Middle frontal gyrus (tissue), 1 donor: ENCODE measurements at regions not wholly inside any gene's neighbourhood (a gene's known extent, or its start where the extent isn't known, plus 50 kb on each side); places are given as distances from the start of the nearest gene placed in this dataset.

Experiments used
- DNase-seq: peaks from one replicate; pipeline ENCODE4 v3.0.0-alpha.2; 2015; ENCODE audit warnings: low spot score; ENCODE audit errors: extremely low spot score

DNA sequence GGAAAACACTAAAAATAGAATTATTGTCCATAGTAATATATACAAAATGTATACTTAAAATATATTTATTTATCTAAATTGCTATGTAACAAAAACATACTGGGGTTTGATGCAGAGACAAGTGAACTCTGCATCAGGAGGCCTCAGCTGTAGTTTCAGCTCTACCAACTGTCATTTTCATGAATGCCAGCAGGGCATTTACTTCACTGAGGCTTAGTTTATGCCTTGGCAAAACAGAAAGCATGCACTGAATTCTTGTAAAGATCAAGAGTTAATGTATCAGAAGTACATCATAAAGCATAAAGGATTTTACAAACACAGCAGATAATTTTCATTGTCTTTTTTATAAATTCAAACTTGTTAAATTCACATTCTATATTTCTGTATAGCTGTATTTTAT is 577.0 kb downstream of the C4orf33 start:
- DNase-seq, result no peak

DNA sequence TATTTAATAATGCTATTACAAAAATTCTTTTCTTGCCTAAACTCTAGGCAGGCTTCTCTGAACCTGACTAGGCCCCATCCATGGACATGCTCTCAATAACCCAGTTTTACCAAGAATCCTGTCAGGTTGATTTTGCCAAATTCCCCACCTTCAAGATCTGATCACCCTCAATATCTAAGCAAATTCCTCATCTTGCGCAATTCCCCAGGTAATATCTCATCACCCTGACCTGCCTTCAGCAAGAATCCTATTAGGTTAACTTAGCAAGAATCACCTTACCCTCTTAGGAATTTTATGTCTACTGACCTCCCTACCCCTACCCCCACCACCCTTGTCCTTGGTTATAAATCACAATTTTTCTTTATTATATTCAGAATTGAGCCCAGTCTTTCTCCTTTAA is 579.1 kb downstream of the C4orf33 start:
- no peak for DNase-seq

GRCh38 chr4:129676934-129677333 is 581.0 kb downstream of the C4orf33 start:
- no peak for DNase-seq

GRCh38 chr4:129682586-129682985 is 586.6 kb downstream of the C4orf33 start:
- no peak for DNase-seq

- no peak for DNase-seq
Observed at GRCh38 chr4:129707949-129708348, 612.0 kb downstream of the C4orf33 start.

DNA sequence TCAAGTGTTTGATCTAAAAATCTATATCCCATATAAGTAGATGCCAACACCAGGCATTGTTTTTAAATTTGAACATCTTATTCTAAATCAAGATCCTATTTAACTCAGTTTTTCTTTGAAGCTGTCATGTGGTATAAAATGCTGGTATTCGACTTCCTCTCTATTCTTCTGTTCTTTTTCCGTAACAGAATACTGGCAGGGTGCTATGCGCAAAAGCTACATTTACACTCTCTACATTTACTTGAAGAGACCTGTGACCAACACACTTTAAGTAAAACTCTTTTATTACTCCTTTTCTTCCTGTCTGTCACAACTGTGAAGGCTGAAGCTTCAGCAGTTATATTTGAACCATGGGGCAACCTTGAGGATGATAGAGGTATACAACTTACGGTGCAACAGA is 612.8 kb downstream of the C4orf33 start:
- DNase-seq, result no peak

DNA sequence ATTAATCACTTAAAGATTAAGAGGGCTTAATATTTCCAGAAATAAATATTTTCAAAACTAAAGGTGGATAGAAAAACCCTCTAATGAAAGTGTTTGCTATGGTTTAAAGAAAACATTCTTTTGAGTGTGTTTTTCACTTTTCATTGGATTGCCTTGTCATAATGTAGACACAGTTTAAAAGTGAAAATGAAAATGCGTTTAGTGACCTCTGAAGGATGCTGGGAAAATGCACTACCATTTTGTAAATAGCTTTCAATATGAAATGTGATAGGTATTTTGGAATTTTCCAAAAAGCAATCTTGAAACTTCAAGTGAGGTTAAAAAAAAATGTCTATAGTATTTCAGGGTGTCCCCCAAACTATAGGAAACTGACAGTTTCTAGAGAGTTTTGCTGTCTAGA is 642.2 kb downstream of the C4orf33 start:
- DNase-seq, result no peak

GRCh38 chr4:129747756-129748155 is 651.8 kb downstream of the C4orf33 start:
- DNase-seq, result no peak

GRCh38 chr4:129748991-129749390 is 653.0 kb downstream of the C4orf33 start:
- DNase-seq, result no peak

- no peak for DNase-seq
Observed at GRCh38 chr4:129751646-129752045, 655.7 kb downstream of the C4orf33 start.

DNA sequence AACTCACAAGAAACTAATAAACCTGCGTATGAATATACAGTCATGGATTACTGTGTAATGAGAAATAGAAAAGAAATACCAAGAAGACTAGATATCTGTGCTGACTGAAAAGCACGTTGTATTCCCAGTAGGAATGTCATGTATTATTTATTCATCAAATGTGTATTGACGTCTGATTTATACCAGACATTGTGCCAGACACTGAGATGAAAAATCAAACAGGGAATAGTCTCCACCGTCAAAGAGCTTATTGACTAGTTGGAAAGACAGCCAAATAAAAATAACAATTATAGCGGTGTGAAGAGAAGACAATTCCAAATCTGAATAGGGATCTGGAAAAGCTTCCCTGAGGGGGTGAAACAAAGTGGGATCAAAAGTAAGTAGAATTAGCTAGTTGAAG is 687.6 kb downstream of the C4orf33 start:
- no peak for DNase-seq

DNA sequence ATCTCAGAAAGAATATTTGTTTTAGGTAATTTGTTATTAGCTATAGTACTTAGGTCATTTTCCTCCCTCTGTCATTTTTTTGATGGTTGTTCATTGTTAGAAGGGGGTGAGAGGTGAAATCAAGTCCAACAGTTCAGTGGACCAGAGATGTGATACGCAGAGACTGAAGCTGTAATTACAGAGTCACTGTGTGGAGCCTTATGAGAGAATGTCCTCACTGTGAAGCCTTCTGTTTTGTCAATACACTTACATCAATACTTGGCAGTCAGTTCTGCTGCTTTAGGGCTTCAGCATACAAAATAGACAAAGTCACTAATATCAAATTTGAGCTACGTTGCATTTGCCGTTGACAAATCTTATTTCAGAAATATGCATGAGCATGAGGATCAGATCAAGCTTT is 692.5 kb downstream of the C4orf33 start:
- DNase-seq, result no peak

DNA sequence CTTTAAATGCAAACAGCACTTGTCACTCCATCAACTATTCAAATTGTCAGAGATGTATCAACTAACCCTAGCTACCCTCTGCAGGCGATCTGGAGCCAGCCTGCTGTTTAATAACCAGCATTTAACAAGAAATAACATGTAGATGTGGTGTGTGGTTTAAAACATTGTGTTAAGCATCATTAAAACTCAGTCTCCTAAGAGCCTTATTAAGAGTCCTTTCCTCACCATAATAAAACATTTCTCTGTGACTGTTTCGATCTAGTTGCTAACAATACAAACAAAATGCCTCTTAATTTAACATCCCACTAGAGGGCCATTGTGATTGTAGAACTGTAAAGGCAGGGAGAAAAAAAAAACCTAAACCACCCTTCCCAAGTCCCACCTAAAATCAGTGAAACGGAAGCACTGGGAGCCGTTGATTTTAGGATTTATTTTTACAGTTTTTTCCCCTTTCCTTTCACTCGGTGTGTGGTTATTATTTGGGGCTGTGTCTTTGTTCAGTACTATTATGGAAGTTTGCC is 708.6 kb downstream of the C4orf33 start:
- DNase-seq, result no peak

DNA sequence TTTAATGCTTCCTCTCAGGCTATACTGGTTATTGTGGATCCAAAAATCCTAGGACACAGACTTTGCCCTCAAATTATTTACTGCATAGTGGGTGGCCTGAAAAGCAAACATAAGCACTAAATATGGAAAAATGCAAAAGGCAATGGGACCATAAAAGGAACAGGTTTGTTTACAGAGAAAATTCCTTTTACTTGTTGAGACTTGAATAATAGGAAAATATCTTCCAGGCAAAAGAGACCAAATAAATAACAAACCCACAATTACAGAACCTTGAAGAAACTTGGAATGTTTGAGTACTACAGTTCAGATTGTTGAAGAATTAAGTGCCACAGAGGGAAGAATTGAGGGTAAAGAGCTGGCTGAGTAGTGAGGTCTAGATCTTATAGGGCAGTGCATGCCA is 711.0 kb downstream of the C4orf33 start:
- no peak for DNase-seq

DNA sequence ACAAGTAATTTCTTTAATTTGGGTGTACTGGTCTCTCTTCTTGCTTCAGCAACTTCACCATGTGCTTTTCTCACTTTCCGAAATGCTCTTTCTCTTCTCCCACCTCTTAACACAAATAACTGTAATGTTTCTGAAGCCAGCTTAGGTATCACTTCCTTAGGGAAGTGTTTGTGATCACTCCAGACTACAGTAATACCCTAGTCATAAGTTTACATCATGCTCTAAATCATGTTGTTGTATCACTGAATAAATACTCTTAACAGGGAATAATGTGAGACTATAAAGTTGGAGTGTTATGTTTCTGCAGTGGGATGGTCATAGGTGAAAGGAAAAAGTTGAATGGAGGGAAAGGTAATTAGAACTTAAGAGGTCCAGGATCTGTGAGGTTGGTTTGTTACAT is 712.3 kb downstream of the C4orf33 start:
- no peak for DNase-seq

DNA sequence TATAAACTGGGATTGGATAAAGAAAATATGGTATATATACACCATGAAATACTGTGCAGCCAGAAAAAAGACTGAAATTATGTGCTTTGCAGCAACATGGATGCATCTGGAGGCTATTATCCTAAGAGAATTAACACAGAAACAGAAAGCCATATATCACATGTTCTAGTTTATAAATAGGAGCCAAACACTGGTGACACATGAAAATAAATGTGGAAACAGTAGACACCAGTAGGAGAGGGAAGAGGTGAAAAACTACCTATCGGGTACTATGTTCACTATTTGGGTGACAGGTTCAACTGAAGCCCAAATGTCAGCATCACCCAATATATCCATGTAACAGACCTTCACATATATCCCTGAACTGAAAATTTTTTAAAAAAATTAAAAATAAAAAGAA is 725.1 kb downstream of the C4orf33 start:
- no peak for DNase-seq

- DNase-seq, result no peak
Observed at GRCh38 chr4:129821963-129822362, 726.0 kb downstream of the C4orf33 start.

- DNase-seq, result no peak
Observed at GRCh38 chr4:129822701-129823100, 726.7 kb downstream of the C4orf33 start.

GRCh38 chr4:129823105-129823504 is 727.2 kb downstream of the C4orf33 start:
- DNase-seq, result no peak

DNA sequence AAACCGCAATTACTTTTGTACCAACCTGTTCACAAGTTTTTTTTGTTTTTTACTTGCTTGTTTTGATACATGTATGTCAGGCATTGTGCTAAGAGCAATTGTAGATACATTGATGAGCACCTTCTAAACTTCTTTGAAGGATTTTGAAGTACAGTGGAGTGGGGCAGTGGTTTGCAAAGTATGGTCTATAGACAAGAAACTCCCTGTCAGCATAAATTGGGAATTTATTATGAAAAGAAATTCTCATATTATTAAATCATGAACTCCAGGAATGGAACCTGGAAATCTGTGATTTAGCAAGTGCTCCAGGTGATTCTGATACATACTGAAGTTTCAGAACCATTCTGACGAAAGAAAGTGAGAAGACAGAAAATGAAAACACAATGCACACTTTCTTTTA is 733.4 kb downstream of the C4orf33 start:
- DNase-seq, result no peak

DNA sequence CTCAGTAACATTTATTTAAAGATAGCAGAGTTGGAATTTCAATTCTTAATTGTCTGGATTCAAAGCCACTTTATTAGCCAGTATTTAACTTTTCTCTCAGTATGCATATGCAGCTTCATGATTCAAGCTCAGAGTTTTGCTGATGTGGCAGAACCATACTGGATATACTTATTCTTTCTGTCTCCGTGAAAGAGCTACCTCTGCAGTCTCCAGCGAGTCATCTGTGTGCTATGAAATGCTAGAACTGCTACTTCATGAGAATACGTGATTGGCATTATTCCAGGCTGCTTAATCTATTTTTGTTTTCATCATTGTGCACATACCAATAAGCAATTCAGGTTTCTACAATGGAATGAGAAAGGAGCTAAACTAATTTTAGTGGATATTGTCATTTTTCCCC is 743.7 kb downstream of the C4orf33 start:
- DNase-seq, result no peak

- no peak for DNase-seq
Observed at GRCh38 chr4:129842096-129842495, 746.1 kb downstream of the C4orf33 start.

- no peak for DNase-seq
Observed at GRCh38 chr4:129852434-129852833, 756.5 kb downstream of the C4orf33 start.
